ENCODE measurements at regions not wholly inside any gene's neighbourhood (a gene's known extent, or its start where the extent isn't known, plus 50 kb on each side); places are given as distances from the start of the nearest gene placed in this dataset.

DNA sequence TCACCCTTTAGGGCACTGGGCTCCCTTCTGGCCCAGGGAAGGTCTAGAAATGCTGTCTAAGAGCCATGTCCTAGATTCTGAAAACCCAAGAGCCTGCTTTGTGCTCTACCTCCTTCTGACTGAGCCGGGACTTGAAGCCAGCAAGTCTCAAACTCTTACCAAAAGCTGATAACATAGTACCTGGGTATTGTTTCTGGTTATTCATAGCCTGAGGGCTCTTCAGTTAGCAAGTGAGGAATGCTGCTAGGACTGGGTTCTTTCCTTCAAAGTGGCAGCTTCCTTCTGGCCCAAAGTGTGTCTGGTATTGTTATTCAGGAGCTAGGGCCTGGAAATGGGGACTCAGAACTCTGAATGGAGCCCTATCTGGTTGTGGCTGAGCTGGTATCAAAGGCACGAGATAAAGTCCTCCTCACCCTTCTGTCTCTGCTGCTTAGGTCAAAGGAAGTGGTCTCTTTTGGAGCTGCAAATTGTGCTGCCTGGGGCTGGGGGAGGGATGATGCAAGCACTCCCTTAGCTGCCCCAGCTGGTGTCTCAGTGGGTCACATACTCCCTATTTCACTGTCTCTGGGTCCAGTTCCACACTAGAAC, 696.0 kb upstream of the CCDC179 start:
- TF ChIP-seq, protein P1, sequence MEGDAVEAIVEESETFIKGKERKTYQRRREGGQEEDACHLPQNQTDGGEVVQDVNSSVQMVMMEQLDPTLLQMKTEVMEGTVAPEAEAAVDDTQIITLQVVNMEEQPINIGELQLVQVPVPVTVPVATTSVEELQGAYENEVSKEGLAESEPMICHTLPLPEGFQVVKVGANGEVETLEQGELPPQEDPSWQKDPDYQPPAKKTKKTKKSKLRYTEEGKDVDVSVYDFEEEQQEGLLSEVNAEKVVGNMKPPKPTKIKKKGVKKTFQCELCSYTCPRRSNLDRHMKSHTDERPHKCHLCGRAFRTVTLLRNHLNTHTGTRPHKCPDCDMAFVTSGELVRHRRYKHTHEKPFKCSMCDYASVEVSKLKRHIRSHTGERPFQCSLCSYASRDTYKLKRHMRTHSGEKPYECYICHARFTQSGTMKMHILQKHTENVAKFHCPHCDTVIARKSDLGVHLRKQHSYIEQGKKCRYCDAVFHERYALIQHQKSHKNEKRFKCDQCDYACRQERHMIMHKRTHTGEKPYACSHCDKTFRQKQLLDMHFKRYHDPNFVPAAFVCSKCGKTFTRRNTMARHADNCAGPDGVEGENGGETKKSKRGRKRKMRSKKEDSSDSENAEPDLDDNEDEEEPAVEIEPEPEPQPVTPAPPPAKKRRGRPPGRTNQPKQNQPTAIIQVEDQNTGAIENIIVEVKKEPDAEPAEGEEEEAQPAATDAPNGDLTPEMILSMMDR (IDR thresholded peaks at IDR 0.05), result no peak
- TF ChIP-seq POLR2AphosphoS5 (IDR thresholded peaks at IDR 0.05; ENCODE audit: insufficient read depth in 1 of 2, low read depth in 1 of 2) (no peak), POLR2A (IDR thresholded peaks at IDR 0.05) (no peak)
